GM19023 (cell line): ENCODE measurements at regions not wholly inside any gene's neighbourhood (a gene's known extent, or its start where the extent isn't known, plus 50 kb on each side); places are given as distances from the start of the nearest gene placed in this dataset.

ENCODE experiments used
- ATAC-seq: cut with Tn5 transposase; IDR thresholded peaks from one replicate; pipeline ENCODE4 v1.9.1; 2021; ENCODE audit warnings: mild to moderate bottlenecking, moderate library complexity; ENCODE audit not compliant: unreplicated experiment

DNA sequence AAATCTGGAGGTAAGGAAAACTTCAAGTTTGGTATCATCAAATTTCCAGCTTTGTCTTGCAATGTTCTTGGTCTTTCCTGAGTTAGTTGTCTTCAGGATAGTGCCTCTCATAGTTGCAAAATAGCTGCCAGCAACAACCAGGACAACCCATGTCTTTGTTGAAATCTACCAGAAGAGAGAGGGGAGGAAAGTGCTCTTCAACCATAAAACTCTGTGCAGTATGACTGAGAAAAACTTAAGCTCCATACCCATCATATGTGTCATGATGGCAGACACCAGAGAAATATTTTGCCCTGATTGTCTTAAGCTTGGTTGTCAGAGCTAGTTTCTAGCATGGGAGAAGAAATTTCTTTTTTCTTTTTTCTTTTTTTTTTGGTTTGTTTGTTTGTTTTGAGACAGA, 103.3 kb downstream of the SPRY2 start:
- no peak for ATAC-seq

DNA sequence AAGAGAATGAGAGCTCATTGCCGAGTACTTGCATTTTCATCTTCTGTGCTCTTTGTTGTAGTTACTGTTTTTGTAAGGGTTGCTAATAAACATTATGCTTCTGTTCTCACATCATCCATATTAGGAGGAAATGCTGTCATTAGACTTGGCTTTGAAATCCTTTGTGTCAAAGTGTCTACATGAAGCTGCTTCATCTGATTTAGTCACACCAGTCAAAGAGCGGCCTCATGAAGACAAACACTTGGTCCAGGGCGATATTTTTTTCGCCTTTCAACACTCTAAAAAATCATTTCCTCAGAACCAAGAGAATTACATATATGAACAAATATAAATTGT, 105.0 kb downstream of the SPRY2 start:
- no peak for ATAC-seq

DNA sequence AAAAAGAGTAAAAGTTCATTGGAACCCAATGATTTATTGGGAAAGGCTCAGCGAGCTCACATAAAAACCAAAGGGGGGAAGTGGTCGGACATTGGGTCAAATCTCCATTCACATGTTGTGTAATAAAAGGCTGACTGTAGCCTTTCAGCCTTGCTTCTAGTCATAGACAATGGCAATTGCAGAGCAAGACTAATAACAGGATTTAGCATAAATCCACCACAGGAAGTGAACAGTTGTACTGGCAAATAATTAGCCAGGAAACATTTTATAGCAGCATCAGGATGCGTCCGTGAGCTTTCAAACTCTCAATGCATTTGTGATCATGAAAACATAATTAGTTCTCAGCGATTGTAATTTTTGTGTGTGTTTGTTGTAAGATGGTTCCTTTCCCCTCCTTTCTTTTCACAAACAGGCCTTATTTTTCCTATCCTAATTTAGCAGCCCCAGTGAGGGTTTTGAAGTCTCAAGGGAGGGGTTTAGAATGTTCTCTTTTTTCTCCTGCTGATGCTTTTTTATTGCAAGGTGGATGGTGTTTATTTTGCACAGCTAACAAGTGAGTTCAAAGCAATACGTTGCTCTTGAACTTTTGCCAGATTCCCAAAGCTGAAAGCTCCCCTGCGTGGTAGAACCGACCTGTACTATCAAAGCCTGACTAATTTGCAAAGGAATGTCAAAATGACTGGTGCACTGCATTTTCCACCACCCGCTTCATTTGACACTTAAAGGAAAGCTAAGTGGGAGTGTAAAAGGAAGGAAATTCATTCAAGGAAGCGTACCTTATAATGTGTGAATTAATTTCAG, 105.6 kb downstream of the SPRY2 start:
- ATAC-seq, result peak; percentile 52

DNA sequence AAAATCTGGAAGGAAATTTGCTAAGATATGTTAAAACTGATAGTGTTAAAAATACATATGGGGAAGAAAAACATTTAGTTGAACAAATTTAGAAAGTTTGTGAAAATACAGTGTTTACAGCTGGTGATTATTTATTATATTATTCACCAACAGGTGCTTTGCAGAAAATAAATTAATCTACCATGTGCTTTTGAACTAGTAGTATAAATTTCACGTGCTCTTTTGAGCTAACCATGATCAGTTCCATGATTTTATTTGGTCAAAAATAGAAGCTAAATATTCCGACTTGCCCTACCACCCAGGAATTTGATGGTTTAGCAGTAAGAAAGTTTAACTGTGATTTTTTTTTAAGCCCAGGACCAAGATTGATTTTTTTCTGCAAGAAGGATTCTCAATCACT, 113.3 kb downstream of the SPRY2 start:
- ATAC-seq, result no peak

DNA sequence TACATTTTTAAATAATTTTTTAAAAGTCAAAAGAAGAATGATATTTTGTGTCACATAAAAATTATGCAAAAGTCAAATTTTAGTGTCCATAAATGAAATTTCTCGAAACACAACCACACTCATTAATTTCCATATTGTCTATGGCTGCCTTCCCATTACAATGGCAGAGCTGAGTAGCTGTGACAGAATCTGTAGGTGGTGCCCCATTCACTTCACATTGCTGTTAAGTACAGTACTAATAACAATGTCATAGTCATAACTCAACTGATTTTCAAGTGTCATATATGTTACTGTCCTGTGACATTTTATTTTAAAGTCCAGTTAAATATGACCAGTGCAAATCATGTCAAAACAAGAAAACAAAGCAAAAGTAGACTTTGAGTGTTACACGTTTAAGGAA, 114.3 kb downstream of the SPRY2 start:
- no peak for ATAC-seq

DNA sequence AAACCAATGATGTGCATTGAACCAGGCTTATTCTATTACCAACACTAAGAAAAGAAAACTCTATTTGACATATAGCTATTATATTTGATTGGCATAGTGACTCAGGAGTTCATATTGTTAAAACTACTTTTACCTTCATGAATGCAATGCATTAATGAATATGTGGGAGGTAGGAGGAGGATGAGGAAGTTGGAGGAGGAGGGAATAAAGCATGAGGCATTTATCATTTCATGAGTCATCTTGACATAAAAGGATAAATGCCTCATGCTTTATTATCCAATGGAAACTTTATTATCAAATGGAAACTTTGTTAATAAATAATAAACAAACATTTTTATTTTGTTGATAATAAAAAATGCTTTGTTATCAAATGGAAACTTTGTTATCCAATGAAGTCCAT, 116.5 kb downstream of the SPRY2 start:
- no peak for ATAC-seq

DNA sequence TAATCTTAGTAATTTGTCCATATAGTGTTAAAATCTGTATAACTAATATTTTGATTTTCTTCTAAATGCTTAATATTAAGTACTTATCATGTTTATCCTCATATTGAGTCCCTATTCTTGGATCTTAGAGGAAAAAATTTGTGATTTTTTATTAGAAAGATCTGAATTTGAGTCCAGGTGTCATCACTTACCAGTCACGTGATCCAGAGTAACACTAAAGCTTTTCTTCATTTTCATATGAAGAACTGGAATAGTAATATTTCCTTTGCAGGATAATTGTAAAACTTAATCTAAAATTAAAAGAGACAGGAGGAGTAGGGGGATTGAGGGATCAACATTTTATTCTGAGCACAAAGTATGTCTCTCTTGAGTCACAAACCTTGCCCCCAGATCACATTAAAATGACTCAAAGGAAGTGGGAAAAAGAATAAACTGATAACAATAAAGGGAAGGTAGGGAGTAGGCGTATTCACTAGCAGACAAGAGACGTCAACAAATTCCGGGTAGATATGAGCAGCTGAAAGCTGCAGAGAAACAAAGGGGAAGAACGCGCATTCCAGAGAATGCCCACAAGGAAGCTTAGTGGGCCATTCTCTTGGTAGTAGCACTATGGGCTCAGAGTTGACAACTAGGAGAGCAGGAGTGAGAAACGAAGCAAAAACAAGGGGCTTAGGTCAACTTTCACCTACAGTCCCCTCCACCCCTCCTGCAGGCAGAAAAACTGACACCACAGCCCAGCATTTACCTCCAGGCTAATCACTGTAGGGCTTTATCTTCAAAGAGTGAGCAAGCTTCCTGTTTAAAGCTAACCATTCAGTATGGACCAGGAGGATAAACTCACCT, 123.1 kb downstream of the SPRY2 start:
- no peak for ATAC-seq

DNA sequence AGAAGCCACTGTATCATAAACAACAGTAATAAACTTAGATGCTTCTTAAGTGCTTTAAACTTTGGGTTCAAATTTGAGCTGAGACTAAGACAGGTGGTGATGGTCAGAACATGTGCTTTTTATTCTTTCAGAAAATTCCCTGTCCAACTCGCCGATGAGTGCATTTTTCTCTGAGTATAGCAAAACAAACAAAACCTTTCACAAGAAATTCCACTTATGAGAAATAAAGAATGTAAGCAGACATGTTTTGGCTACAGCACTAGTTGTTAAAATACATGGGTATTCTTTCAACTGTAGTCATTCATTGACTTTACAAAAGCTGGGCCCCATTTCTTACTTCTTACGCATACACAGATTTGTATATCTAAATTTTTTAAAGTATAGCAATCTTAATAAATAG, 125.6 kb downstream of the SPRY2 start:
- no peak for ATAC-seq

DNA sequence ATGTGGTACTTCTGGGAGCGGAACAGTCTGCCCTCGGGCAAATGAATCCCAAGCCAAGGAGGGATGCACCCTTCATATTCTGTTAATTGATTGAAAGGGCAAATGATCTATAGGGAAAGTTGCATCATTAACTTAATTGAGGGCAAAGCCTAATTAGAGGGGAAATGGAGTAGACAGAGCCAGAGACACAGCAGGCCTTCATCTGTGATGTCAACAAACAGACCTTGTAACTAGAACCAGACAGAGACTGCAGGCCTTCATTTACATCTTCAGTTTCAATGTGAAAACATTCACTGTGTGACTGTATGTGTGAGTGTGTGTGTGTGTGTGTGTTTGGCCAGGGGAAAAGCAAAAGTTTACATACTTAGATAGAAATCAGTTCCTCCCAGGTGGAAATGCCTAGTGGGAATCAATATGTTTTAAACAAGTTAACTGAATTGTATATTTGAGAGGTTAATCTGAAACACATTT, 126.4 kb downstream of the SPRY2 start:
- ATAC-seq, result no peak

DNA sequence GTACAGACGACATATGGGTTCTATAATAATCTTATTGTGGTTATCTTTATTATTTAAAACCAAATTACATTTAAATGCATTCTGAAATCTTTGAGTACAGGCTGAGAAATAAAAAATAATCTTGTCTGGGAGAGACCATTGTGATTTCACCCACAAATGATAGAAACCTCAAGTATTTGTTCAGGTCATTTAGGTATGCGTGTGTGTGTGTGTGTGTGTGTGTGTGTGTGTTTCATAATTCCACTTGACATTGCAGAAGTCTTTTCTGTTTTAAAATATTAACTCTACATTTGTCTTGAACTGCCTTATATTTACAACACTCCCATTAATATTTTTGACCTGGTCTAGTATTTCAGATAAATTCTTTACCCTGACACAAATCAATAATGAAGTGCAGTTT, 126.9 kb downstream of the SPRY2 start:
- no peak for ATAC-seq

DNA sequence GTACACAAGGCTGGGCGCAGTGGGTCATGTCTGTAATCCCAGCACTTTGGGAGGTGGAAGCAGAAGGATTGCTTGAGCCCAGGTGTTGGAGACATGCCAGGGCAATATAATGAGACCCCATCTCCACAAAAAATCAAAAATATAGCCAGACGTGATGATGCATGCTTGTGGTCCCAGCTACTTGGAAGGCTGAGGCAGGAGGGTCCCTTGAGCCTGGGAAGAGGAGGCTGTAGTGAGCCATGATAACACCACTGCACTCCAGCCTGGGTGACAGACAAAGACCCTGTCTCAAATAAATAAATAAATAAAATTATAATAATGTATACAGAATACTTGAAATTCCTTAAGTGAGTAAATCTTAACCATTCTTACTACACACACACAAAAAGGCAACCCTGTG, 127.7 kb downstream of the SPRY2 start:
- ATAC-seq, result no peak

DNA sequence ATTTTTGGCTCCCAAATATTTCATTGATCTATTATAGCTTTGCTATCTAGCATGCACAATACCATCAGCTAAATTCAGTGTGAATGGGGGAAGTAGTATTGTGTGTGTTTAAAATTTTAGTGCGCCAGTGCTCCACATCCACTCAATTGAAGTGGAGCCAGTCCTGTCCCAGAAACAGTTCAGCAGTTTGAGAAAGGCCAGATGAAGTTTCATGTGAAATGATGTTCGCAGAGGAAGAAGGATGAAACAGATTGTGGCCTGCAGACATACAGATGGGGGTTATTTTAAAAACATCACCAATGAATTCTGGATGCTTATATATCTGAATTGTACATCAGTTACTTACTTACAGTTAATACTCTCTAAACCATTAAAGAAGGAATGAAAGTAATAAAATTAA, 129.4 kb downstream of the SPRY2 start:
- no peak for ATAC-seq

DNA sequence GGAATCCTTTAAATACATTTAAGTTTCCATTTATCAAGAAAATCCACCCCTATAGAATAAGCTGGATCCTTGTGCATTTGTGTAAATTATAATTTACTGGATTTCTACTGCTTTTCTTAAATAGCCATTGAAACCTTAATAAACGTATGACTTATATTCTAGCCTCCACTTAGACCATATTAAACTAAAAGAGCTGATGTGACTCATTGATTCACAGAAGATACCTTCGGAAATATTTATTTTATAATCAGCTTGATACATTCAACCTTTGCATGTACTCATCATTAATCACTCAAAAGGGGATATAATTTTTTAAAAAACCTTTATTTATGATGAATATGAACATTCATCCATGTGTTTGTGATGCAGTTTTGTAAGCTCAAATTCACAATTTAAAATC, 136.3 kb downstream of the SPRY2 start:
- no peak for ATAC-seq

DNA sequence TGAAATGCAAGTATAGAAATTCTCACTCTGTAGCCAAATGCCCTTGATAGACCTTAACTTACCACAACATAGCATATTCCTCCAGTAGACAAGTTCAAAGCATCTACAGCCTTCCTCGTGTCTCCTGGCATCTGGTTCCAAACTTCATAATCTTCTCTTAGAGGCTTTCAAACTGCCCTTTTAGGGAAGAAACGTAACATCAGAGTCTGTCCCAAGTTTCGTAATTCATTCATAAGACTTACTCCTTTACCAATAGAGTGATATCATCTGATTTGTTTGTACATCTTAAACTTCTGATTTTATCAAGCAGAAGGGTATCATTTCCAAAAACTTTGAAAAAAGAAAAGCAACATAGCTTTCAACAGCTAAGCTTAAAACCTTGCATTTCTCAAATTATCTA, 137.4 kb downstream of the SPRY2 start:
- no peak for ATAC-seq

DNA sequence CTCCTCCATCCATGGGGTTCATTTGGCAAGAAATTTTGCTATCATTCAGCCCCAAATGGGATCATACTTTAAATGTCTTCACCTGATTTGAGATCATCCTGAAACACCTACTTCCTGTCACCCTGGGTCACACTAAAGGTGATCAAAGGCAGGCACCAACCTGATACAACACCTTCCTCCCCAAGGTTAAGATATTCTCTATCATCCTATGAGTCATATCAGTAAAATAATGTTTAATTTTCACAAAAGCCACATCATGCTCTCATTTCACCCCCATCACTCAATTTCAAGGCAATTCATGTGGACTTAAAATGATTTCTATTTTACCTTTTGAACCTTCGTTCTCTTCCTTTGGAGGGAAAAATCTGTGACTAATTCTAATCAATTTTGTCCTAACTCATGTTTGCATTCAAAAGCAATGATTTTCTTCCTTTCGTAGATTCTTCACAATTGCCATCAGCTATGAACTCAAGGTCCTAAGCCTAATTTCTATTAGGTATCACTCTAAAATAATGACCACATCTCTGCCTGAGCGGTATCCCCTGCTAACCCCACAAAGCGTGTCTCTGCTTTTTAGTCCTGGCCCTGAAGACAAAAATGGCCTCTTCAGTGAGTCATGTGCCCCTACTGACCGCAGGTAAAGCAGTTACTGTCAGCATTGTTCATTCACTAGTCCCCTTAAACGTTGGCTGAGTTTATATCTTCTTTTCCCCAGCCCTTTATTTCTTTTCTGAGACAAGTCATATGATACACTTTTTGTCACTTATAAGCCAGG, 139.0 kb downstream of the SPRY2 start:
- no peak for ATAC-seq

DNA sequence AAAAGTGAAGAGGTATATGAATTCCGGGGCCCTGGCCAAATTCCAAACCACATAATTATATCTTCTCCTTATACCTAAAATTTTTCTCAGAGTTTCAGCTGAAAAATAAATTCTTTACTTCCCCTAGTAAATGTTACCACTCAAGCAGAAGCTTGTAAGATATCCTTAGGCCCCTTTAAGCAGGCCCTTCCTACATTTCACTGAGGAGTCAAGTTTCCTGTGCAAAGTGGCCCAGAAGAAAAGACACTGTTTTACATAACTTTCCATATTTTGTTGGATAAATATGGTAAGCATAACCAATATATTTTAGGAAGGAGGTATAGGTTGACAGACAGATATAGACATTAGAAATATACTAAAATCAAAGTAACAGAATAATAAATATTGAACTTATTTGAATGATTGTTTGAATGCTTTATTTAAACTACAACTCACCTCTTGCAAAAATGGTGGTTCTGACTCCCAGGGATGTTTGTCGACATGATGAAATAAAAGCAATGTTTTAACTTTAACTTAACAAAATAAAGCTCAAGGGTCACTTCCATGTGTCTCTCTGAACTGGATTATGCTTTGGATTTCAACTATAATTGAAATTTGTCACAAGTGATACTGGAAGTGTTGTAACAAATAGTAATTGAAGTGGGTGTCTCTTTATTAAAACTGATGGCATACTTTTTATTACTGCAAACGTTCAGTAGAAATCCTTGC, 141.2 kb downstream of the SPRY2 start:
- no peak for ATAC-seq

DNA sequence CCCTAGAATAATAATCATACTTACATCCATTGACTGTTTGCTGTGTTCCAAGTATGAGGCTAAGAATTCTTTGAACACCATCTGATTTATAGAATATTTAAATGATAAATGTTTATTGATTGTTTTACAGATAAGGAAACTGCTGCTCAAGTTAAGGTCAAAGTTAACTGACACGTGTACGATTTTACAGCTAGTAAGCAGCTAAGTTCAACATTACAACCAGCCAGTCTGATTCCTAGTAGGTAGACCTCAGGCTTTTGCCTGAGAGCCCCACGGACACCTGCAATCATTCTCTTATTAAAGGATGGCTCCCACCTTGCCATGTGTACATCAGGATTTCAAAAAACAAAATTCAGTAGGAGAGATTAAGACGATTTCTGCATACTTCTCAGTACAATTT, 141.9 kb downstream of the SPRY2 start:
- ATAC-seq, result no peak

DNA sequence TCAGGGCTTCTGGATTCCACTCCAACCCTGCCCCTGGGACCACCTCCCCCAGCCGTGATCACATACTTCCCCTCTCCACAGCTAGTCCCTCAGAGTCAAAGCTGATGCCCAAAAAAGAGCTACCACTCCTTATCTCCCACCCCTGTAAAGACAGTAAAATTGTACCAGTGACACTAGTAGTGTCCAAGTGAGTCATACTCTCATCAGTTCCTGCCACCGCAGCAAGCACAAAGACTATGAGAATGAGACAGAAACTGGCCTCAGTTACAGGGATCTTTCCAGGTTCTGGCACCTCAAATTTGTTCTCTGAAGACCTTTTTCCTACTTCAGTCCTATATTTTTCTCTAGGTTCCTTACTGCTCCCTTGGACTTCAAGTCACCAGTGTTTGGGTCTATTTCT, 144.2 kb downstream of the SPRY2 start:
- ATAC-seq, result no peak

DNA sequence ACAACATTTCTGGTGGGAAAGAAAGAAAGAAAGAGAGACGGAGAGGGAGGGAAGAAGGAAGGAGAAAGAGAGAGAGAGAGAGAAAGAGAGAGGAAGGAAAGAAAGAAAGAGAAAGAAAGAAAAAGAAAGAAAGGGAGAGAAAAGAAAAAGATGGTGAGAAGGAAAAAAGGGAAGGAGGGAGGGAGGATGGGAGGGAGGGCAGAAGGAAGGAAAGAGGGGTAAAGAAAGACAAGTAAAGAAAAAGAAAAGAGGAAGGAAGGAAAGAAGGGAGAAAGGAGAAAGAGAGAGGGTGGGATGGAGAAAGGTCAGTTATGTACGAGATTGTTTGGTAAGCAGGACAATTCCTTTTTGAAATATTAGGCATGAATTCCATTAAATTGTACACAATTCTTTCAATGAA, 145.3 kb downstream of the SPRY2 start:
- no peak for ATAC-seq

DNA sequence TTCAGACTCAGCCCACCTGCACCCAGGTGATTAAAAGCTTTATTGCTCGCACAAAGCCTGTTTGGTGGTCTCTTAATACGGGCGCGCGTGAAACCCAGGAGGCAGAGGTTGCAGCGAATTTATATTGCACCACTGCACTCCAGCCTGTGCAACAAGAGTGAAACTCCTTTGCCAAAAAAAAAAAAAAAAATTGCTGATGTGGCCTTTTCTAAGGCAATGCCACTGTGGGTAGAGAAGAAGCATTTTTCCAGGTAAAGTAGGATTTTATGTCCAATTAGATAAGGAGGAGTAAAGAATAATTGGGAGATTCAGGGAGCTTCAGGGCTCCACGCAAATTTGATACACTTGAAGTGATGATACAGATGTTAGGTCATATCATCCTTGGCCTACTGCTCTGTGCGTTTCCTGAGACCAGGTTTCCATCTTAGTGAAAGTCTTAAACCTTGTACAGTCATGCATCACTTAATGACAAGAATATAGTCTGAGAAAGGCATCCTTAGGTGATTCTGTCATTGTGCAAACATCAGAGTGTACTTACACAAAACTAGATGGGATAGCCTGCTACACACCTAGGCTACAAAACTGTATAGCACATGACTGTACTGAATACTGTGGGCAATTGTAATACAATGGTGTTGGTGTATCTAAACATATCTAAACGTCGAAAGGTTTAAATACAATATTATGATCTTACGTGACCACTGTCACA, 150.9 kb downstream of the SPRY2 start:
- no peak for ATAC-seq
